ENCODE measurements at regions not wholly inside any gene's neighbourhood (a gene's known extent, or its start where the extent isn't known, plus 50 kb on each side); places are given as distances from the start of the nearest gene placed in this dataset.

- no peak for TF ChIP-seq CTCF (IDR thresholded peaks at IDR 0.05; ENCODE audit: insufficient read depth, low read depth, low read length)
- TF ChIP-seq EZH2 (IDR thresholded peaks at IDR 0.05; ENCODE audit: insufficient read depth, low read length) = no peak
Measured at GRCh38 chr14:38710196-38710595, 392.8 kb downstream of the SEC23A start.
